DMS114 treated with DMSO at 0.1 percent for 48 hours (cell line): ENCODE measurements at regions not wholly inside any gene's neighbourhood (a gene's known extent, or its start where the extent isn't known, plus 50 kb on each side); places are given as distances from the start of the nearest gene placed in this dataset.

Experiments
- DNase-seq: peaks from one replicate; lab custom pipeline; 2025; ENCODE audit not compliant: unreplicated experiment; lab: John Stamatoyannopoulos, UW

GRCh38 chr15:93570527-93570926 is 481.5 kb upstream of the RGMA start:
- no peak for DNase-seq

GRCh38 chr15:93566762-93567161 is 477.8 kb upstream of the RGMA start:
- DNase-seq = no peak

- DNase-seq = no peak
These were observed 476.2 kb upstream of the RGMA start for GRCh38 chr15:93565201-93565600.

- DNase-seq = no peak
These were observed 474.2 kb upstream of the RGMA start for GRCh38 chr15:93563218-93563617.

- no peak for DNase-seq
These were observed 473.5 kb upstream of the RGMA start for GRCh38 chr15:93562395-93563123.

- DNase-seq = no peak
These were observed 468.7 kb upstream of the RGMA start for GRCh38 chr15:93557696-93558095.

- no peak for DNase-seq
These were observed 464.3 kb upstream of the RGMA start for GRCh38 chr15:93553167-93553935.

GRCh38 chr15:93543093-93543492 is 454.1 kb upstream of the RGMA start:
- DNase-seq = no peak

GRCh38 chr15:93527374-93528050 is 438.5 kb upstream of the RGMA start:
- no peak for DNase-seq

GRCh38 chr15:93524432-93524831 is 435.4 kb upstream of the RGMA start:
- no peak for DNase-seq

GRCh38 chr15:93523481-93523880 is 434.5 kb upstream of the RGMA start:
- DNase-seq = no peak

GRCh38 chr15:93520206-93520605 is 431.2 kb upstream of the RGMA start:
- DNase-seq = no peak

GRCh38 chr15:93519599-93519998 is 430.6 kb upstream of the RGMA start:
- no peak for DNase-seq

GRCh38 chr15:93517176-93517575 is 428.2 kb upstream of the RGMA start:
- no peak for DNase-seq

- DNase-seq = no peak
These were observed 426.4 kb upstream of the RGMA start for GRCh38 chr15:93515256-93516051.

- no peak for DNase-seq
These were observed 417.6 kb upstream of the RGMA start for GRCh38 chr15:93506646-93507045.

- no peak for DNase-seq
These were observed 416.5 kb upstream of the RGMA start for GRCh38 chr15:93505506-93505905.

GRCh38 chr15:93501946-93502345 is 412.9 kb upstream of the RGMA start:
- DNase-seq = no peak

GRCh38 chr15:93500155-93500554 is 411.1 kb upstream of the RGMA start:
- no peak for DNase-seq

GRCh38 chr15:93497291-93497690 is 408.3 kb upstream of the RGMA start:
- no peak for DNase-seq

GRCh38 chr15:93496888-93497287 is 407.9 kb upstream of the RGMA start:
- no peak for DNase-seq
